Stimulated activated memory B cell treated with anti-CD40 and anti-IgM and Interleukin-4, amounts not matched to agents 10 μg/mL and 1 μg/mL and 100 μg/mL, for 72 hours (primary cell): ENCODE measurements at regions not wholly inside any gene's neighbourhood (a gene's known extent, or its start where the extent isn't known, plus 50 kb on each side); places are given as distances from the start of the nearest gene placed in this dataset.

Source experiments
- ATAC-seq: fragments of 150-1000 bp; cut with Tn5 transposase; 2 replicates; pipeline ENCODE4 v1.10.0; 2021
- H3K27ac Mint-ChIP-seq: one replicate; pipeline ENCODE4 v1.8.0; 2022; ENCODE audit warnings: mild to moderate bottlenecking, mixed read lengths
- H3K27me3 Mint-ChIP-seq: one replicate; pipeline ENCODE4 v1.8.0; 2022; ENCODE audit warnings: mixed read lengths
- H3K36me3 Mint-ChIP-seq: one replicate; pipeline ENCODE4 v1.8.0; 2022; ENCODE audit warnings: mixed read lengths
- H3K4me1 Mint-ChIP-seq: one replicate; pipeline ENCODE4 v1.8.0; 2022; ENCODE audit warnings: mixed read lengths
- H3K4me3 Mint-ChIP-seq: one replicate; pipeline ENCODE4 v1.8.0; 2022; ENCODE audit warnings: mild to moderate bottlenecking, moderate library complexity, mixed read lengths
- H3K9me3 Mint-ChIP-seq: one replicate; pipeline ENCODE4 v1.8.0; 2022; ENCODE audit warnings: mixed read lengths

DNA sequence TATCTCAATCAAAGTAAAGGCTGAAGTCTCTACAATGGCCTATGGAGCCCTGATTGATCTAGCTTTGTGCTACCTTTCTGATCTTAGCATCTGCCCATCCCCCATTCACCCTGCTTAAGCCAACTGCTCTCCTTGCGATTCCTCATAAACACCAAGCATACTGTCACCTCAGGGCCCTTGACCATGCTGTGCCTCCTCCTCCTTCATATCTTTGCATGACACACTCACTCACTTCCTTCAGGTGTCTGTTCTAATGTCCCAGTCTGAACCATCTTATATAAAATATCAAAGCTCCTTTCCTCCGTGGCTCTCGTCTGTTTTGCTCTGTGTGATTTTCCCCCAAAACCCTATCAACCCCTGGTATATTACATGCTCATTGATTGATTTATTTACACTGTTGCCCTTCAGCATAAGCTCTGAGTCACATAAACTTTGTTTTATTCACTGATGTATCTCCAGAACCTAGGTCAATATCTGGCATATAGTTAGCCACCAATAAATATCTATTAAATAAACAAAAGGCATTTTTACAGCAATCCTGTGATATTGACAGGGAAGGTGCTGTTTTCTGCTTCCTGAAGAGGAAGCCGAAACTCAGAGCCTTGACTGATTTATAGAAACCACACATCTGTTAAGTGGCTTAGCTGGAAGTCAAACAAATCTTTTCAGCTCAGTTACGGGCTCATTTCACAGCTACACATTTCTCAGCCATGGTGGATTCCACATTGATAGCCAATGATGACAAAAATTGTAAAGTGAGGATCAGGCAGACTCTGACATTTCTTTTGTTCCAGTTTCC lies 103.6 kb downstream of the BOD1 start:
- Mint-ChIP-seq H3K36me3 (no peaks in the 10 kb centered on the region), H3K4me1 (no peaks in the 10 kb centered on the region), H3K27me3 (peaks cover 33% of the 10 kb centered on the region), H3K27ac (no peak overlapping the region), H3K4me3 (no peak overlapping the region), H3K9me3 (peaks cover 7% of the 10 kb centered on the region)
- no peak for ATAC-seq

DNA sequence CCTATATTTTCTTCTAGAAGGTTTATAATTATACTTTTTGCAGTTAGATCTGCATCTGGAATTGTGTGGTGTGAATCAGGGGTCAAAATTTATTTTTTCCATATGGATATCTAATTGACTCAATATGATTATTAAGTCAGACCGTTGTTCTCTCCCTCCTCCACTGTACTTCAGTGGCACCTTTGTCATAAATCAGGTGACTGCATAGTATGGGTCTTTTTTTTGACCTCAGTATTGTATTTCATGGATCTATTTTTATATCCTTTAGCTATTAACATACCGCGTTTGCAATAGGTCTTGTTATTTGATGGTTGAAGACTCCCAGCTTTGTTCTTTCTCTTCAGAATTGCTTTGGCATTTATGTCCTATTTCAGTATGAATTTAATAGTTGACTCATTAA lies 107.4 kb downstream of the BOD1 start:
- H3K27ac Mint-ChIP-seq = no peak overlapping the region
- peaks cover 6% of the 10 kb centered on the region for H3K9me3 Mint-ChIP-seq
- H3K4me1 Mint-ChIP-seq = no peaks in the 10 kb centered on the region
- H3K27me3 Mint-ChIP-seq = peaks cover 25% of the 10 kb centered on the region
- H3K4me3 Mint-ChIP-seq = no peak overlapping the region
- no peaks in the 10 kb centered on the region for H3K36me3 Mint-ChIP-seq
- no peak for ATAC-seq

- H3K4me1 Mint-ChIP-seq = no peaks in the 10 kb centered on the region
- ATAC-seq = no peak
- peaks cover 8% of the 10 kb centered on the region for H3K27me3 Mint-ChIP-seq
- H3K9me3 Mint-ChIP-seq = peaks cover 4% of the 10 kb centered on the region
- H3K4me3 Mint-ChIP-seq = no peak overlapping the region
- H3K27ac Mint-ChIP-seq = no peak overlapping the region
- H3K36me3 Mint-ChIP-seq = no peaks in the 10 kb centered on the region
Measured at GRCh38 chr5:173507171-173507570, 109.3 kb downstream of the BOD1 start.

DNA sequence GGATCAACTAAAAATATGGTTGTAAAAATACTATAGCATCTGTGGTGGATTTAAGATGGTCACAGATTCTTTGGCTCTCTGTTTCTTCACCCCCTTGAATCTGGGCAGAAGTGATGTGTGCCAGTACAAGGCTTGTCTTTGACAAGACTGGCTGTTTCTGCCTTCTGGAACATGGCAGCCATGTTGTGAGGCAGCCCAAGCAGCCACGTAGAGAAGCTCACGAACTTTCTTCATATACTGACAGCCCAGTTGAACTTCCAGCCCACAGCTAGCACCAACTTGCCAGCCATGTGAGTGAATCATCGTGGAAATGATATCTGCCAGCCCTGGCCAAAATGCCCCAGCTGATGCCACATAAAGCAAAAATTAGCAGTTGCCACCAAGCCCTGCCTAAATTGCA lies 110.8 kb downstream of the BOD1 start:
- Mint-ChIP-seq H3K4me3 (no peak overlapping the region), H3K27me3 (peaks cover 3% of the 10 kb centered on the region), H3K4me1 (no peaks in the 10 kb centered on the region), H3K36me3 (no peaks in the 10 kb centered on the region), H3K9me3 (peaks cover 4% of the 10 kb centered on the region), H3K27ac (no peak overlapping the region)
- no peak for ATAC-seq

DNA sequence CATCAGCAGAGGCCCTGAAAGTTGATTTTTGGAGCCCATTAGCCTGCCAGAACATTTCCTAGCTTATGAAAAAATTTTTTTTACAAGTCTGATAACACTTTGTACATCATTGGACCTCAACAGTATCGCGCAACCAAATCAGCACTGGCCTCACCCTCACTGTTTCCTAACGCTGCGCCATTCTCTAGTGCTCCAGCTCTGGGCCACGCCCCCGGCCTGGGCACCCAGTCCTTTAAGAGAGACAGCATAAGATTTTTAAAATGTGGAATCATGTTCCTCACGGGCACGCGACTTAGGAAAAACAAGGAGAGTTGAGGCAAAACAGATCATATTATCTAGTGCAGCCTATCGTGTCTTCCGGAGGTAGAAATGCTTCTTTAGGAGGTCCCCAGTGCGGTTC lies 114.5 kb downstream of the BOD1 start:
- H3K27ac Mint-ChIP-seq = no peak overlapping the region
- no peak overlapping the region for H3K4me3 Mint-ChIP-seq
- no peaks in the 10 kb centered on the region for H3K36me3 Mint-ChIP-seq
- no peak for ATAC-seq
- H3K9me3 Mint-ChIP-seq = peaks cover 2% of the 10 kb centered on the region
- peaks cover 21% of the 10 kb centered on the region for H3K27me3 Mint-ChIP-seq
- H3K4me1 Mint-ChIP-seq = no peaks in the 10 kb centered on the region

- H3K27ac Mint-ChIP-seq = no peak overlapping the region
- no peaks in the 10 kb centered on the region for H3K9me3 Mint-ChIP-seq
- no peaks in the 10 kb centered on the region for H3K4me1 Mint-ChIP-seq
- H3K36me3 Mint-ChIP-seq = no peaks in the 10 kb centered on the region
- H3K27me3 Mint-ChIP-seq = peaks cover 21% of the 10 kb centered on the region
- no peak for ATAC-seq
- no peak overlapping the region for H3K4me3 Mint-ChIP-seq
Measured at GRCh38 chr5:173501271-173501670, 115.2 kb downstream of the BOD1 start.

DNA sequence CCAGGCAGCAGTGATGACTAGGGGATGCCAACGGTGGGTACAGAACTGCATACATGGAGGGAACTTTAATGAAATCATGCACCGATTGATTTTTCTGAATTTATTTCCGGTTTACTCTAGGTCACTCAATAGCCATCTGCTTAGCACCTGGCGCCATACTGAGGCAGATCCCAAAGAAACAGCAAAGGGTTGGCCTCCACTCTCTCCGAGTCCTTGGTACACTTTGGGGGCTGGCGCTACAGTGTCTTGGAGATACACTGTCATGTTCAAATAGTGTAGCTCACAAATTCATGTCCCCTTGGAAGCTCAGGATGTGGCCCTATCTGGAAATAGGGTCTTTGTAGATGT lies 116.3 kb downstream of the BOD1 start:
- H3K4me3 Mint-ChIP-seq = no peak overlapping the region

GRCh38 chr5:173499471-173500212 lies 116.8 kb downstream of the BOD1 start:
- no peaks in the 10 kb centered on the region for H3K9me3 Mint-ChIP-seq
- H3K4me1 Mint-ChIP-seq = no peaks in the 10 kb centered on the region
- H3K4me3 Mint-ChIP-seq = no peak overlapping the region
- H3K27ac Mint-ChIP-seq = no peak overlapping the region
- H3K27me3 Mint-ChIP-seq = peaks cover 21% of the 10 kb centered on the region
- H3K36me3 Mint-ChIP-seq = no peaks in the 10 kb centered on the region
- no peak for ATAC-seq

More for the DNA sequence above, 116.3 kb downstream of the BOD1 start:
- Mint-ChIP-seq H3K27me3 (peaks cover 21% of the 10 kb centered on the region), H3K36me3 (no peaks in the 10 kb centered on the region), H3K9me3 (no peaks in the 10 kb centered on the region), H3K4me1 (no peaks in the 10 kb centered on the region), H3K27ac (no peak overlapping the region)
- ATAC-seq = no peak

- H3K4me1 Mint-ChIP-seq = no peaks in the 10 kb centered on the region
- no peaks in the 10 kb centered on the region for H3K9me3 Mint-ChIP-seq
- H3K27me3 Mint-ChIP-seq = peaks cover 21% of the 10 kb centered on the region
- no peak overlapping the region for H3K27ac Mint-ChIP-seq
- no peak for ATAC-seq
- no peaks in the 10 kb centered on the region for H3K36me3 Mint-ChIP-seq
- no peak overlapping the region for H3K4me3 Mint-ChIP-seq
Measured at GRCh38 chr5:173498739-173499470, 117.5 kb downstream of the BOD1 start.

- H3K36me3 Mint-ChIP-seq = no peaks in the 10 kb centered on the region
Measured at GRCh38 chr5:173498286-173498685, 118.2 kb downstream of the BOD1 start.

DNA sequence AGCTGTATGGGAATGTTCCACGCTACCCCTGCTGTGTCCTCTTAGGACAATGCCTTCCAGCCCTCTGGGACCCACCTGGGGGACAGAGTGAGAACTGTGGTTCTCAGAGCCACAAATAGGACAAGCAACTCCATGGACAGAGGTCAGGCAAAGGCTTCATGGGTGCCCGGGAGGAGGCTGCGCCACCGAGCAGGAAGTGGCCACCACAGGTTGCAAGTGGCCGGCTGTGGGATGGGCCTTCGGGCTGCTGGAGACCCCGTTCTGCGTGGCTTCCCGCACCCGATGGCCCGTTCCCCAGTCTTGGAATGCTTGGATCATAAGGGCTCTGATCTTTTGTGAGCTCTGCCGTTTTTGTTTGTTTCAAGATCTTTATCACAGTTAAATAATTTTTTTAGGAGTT lies 118.8 kb downstream of the BOD1 start:
- no peak overlapping the region for H3K4me3 Mint-ChIP-seq
- H3K27ac Mint-ChIP-seq = no peak overlapping the region
- no peaks in the 10 kb centered on the region for H3K36me3 Mint-ChIP-seq
- ATAC-seq = no peak
- no peaks in the 10 kb centered on the region for H3K4me1 Mint-ChIP-seq
- H3K27me3 Mint-ChIP-seq = peaks cover 21% of the 10 kb centered on the region
- H3K9me3 Mint-ChIP-seq = peaks cover 3% of the 10 kb centered on the region

More at GRCh38 chr5:173498286-173498685, 118.2 kb downstream of the BOD1 start:
- H3K27ac Mint-ChIP-seq = no peak overlapping the region
- H3K4me1 Mint-ChIP-seq = no peaks in the 10 kb centered on the region
- peaks cover 3% of the 10 kb centered on the region for H3K9me3 Mint-ChIP-seq
- H3K4me3 Mint-ChIP-seq = no peak overlapping the region
- peaks cover 21% of the 10 kb centered on the region for H3K27me3 Mint-ChIP-seq
- no peak for ATAC-seq

DNA sequence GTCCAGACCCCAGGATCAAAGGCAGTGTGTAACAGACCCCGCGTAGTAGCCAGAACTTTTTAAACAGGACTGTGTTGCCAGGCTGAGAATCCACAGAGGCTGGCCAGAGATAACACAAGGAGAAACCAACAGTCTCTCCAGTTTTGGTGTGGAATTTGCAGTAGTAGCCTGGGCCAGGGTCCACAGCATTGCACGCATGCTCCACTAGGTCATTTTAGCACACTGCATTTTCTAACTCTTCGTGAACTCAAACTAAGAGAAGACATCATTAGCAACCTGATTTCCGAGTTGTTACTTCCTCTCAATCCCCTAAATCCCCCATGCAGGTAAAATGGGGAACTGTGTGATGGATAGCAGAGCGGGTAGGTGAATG lies 119.6 kb downstream of the BOD1 start:
- no peak for ATAC-seq

DNA sequence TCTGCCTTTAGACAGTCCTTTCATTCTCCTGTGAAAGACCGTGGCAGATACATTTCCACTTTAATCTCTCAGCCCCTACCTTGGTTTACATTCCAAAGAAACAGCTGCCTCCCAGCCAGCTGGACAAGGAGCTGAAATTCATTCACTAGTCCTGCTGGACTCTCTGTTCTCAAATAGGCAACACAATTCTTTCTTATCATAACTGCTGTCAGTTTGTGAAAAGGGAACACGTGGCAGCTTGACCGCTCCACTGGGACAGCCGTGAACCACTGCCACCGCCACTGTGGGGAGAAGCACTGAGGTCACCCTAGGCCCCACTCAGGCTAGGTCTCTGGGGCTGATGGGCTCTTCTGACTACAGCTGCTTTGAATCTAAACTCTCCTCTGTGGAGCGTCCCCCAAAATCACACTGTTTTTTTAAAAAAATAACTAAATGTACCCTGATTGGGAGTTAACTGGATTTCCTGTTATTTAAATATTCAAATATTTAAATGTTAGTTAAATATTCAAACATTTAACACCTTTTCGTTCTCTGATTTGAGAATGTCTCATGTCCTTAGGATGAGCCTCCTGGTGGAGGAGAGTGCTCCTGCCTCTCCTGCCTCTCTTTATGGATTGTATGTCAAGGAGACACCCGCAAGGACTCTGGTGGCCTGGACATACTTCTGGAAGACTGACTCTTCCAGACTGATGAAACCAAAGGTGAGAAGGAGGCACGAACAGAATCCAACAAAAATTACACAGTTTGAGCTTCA lies 120.1 kb downstream of the BOD1 start:
- H3K36me3 Mint-ChIP-seq = no peaks in the 10 kb centered on the region
- H3K27me3 Mint-ChIP-seq = peaks cover 23% of the 10 kb centered on the region
- H3K9me3 Mint-ChIP-seq = peaks cover 3% of the 10 kb centered on the region
- ATAC-seq = no peak
- no peak overlapping the region for H3K27ac Mint-ChIP-seq
- H3K4me1 Mint-ChIP-seq = no peaks in the 10 kb centered on the region
- H3K4me3 Mint-ChIP-seq = no peak overlapping the region

More for the DNA sequence above, 119.6 kb downstream of the BOD1 start:
- Mint-ChIP-seq H3K27me3 (peaks cover 21% of the 10 kb centered on the region), H3K4me3 (no peak overlapping the region), H3K9me3 (peaks cover 3% of the 10 kb centered on the region), H3K4me1 (no peaks in the 10 kb centered on the region), H3K36me3 (no peaks in the 10 kb centered on the region), H3K27ac (no peak overlapping the region)

GRCh38 chr5:173495225-173495904 lies 121.1 kb downstream of the BOD1 start:
- Mint-ChIP-seq H3K27ac (no peak overlapping the region), H3K27me3 (peaks cover 26% of the 10 kb centered on the region), H3K9me3 (peaks cover 3% of the 10 kb centered on the region), H3K4me1 (no peaks in the 10 kb centered on the region), H3K36me3 (no peaks in the 10 kb centered on the region), H3K4me3 (no peak overlapping the region)
- no peak for ATAC-seq
